Suprapubic skin (tissue), 3 donors: ENCODE measurements at regions not wholly inside any gene's neighbourhood (a gene's known extent, or its start where the extent isn't known, plus 50 kb on each side); places are given as distances from the start of the nearest gene placed in this dataset.

Source experiments
- CTCF ChIP-seq, 2 donors: fragments of 200-600 bp in 1 of 2; fragments of 450-650 bp in 1 of 2; sonication (generic) in 1 of 2; IDR thresholded peaks; one replicate each; pipeline ENCODE4 v1.5.1; 2016 to 2019; ENCODE audit warnings: antibody characterized with exemption in 2 of 2, mild to moderate bottlenecking in 1 of 2, moderate library complexity in 1 of 2
- EP300 ChIP-seq: sonication (generic); formaldehyde crosslinking; IDR thresholded peaks from one replicate; pipeline ENCODE4 v1.6.1; 2017; ENCODE audit warnings: antibody characterized with exemption

- TF ChIP-seq CTCF (IDR thresholded peaks at IDR 0.05) (no peak), EP300 (no peak)
Observed at GRCh38 chr20:12068121-12068520, 150.4 kb downstream of the BTBD3 start.
